HepG2 (cell line): ENCODE measurements at regions not wholly inside any gene's neighbourhood (a gene's known extent, or its start where the extent isn't known, plus 50 kb on each side); places are given as distances from the start of the nearest gene placed in this dataset.
A peak's percentile ranks its signal among the peaks of the same experiment; 100 is the strongest.

Experiments used
- ATAC-seq: fragments of 200-7000 bp; cut with Tn5 transposase; 3 replicates; pipeline ENCODE4 v1.9.1; 2020; ENCODE audit warnings: mild to moderate bottlenecking, moderate library complexity
- BruUV-seq: library from RNA; stranded (reverse); fragments of 400-500 nt; replicated peaks from 2 replicates; lab custom pipeline; 2021; lab: Mats Ljungman, UMichigan
- CTCF ChIA-PET: fragments of 300-600 bp; formaldehyde crosslinking; extraction: SDS; loops from one replicate; lab custom pipeline; 2021; ENCODE audit warnings: low total read pairs, inconsistent platforms, low intra/inter-chr PET ratio; lab: Yijun Ruan, JAX
- POLR2A ChIA-PET: fragments of 350-600 bp; sonication (Branson Sonifier 250); formaldehyde crosslinking; loops from one replicate; lab custom pipeline; 2020; ENCODE audit warnings: antibody characterized with exemption, inconsistent platforms; lab: Yijun Ruan, JAX
- DNase-seq: peaks from one replicate; pipeline ENCODE4 v3.0.0-alpha.2; 2015; ENCODE audit warnings: low spot score
- FAIRE-seq: peaks from 3 replicates; lab custom pipeline; 2011; peaks lifted over from hg19 to GRCh38; lab: Jason Lieb, UNC
- H2AFZ ChIP-seq: one replicate; pipeline ENCODE4 v1.6.1; 2011; ENCODE audit warnings: low read length, inconsistent platforms
- H3K27ac ChIP-seq: fragments of 300-600 bp; 3 replicates; pipeline ENCODE4 v1.8.0; 2011; ENCODE audit warnings: mixed run types, mild to moderate bottlenecking, mixed read lengths, low read length, inconsistent platforms; ENCODE audit not compliant: insufficient read depth; ENCODE audit errors: extremely low read length
- H3K27me3 ChIP-seq, 2 experiments: fragments of 200-600 bp in 1 of 2; 2 replicates in 1 of 2; 3 replicates in 1 of 2; pipeline versions ENCODE4 v1.6.0 to v1.8.0; 2011; ENCODE audit warnings: low read length in 2 of 2, mild to moderate bottlenecking in 2 of 2, moderate library complexity in 2 of 2, inconsistent platforms in 1 of 2; ENCODE audit not compliant: insufficient read depth in 2 of 2, control insufficient read depth in 1 of 2
- H3K36me3 ChIP-seq, 2 experiments: fragments of 200-600 bp in 1 of 2; replicated peaks in 1 of 2; 2 replicates in 1 of 2; 3 replicates in 1 of 2; pipeline versions ENCODE4 v1.5.1 to v1.8.0; 2011; ENCODE audit warnings: low read length in 2 of 2, inconsistent platforms in 1 of 2; ENCODE audit not compliant: insufficient read depth in 2 of 2, control insufficient read depth in 1 of 2
- H3K4me1 ChIP-seq: 2 replicates; pipeline ENCODE4 v1.5.1; 2012; ENCODE audit warnings: low read length, inconsistent platforms; ENCODE audit not compliant: insufficient read depth
- H3K4me2 ChIP-seq: 2 replicates; pipeline ENCODE4 v1.6.0; 2011; ENCODE audit warnings: low read depth, low read length, inconsistent platforms
- H3K4me3 ChIP-seq, 3 experiments: fragments of 200-600 bp in 1 of 3; sonication (generic), shearing (Covaris generic) in 1 of 3; replicated peaks in 1 of 3; 2 replicates each; pipeline ENCODE4 v1.5.1; 2011 to 2016; ENCODE audit warnings: low read length in 3 of 3, inconsistent platforms in 2 of 3, low read depth in 2 of 3, mild to moderate bottlenecking in 2 of 3, control low read depth in 1 of 3, mixed read lengths in 1 of 3; ENCODE audit not compliant: insufficient read depth in 1 of 3
- H3K79me2 ChIP-seq: one replicate; pipeline ENCODE4 v1.6.1; 2011; ENCODE audit warnings: low read length, inconsistent platforms; ENCODE audit not compliant: insufficient read depth
- H3K9ac ChIP-seq: 2 replicates; pipeline ENCODE4 v1.6.0; 2011; ENCODE audit warnings: mild to moderate bottlenecking, low read depth, low read length, inconsistent platforms; ENCODE audit not compliant: insufficient read depth
- H3K9me3 ChIP-seq: 2 replicates; pipeline ENCODE4 v1.5.1; 2012; ENCODE audit warnings: mild to moderate bottlenecking, low read length
- H4K20me1 ChIP-seq: 2 replicates; pipeline ENCODE4 v1.6.0; 2011; ENCODE audit warnings: inconsistent platforms, mild to moderate bottlenecking, low read length, moderate library complexity; ENCODE audit not compliant: insufficient read depth
- ARNT ChIP-seq: fragments of 450-650 bp; IDR thresholded peaks from 2 replicates; pipeline ENCODE4 v1.6.1; 2017
- FUBP1 ChIP-seq: sonication (generic); formaldehyde crosslinking; IDR thresholded peaks from 2 replicates; pipeline ENCODE4 v1.5.1; 2020; ENCODE audit warnings: missing genetic modification reagents, mild to moderate bottlenecking, borderline replicate concordance
- HDAC6 ChIP-seq: fragments of 200-600 bp; sonication (generic); IDR thresholded peaks from 2 replicates; pipeline ENCODE4 v1.7.0; 2017; ENCODE audit warnings: mild to moderate bottlenecking, antibody characterized with exemption, low read length, low read depth
- MAFF ChIP-seq: IDR thresholded peaks from 2 replicates; pipeline ENCODE4 v1.6.1; 2011; ENCODE audit warnings: low read depth, low read length, improper control_type of control experiment
- MAFK ChIP-seq, 2 experiments: IDR thresholded peaks in 1 of 2; conservative IDR thresholded peaks in 1 of 2; 2 replicates each; pipeline ENCODE4 v1.6.1; 2011; ENCODE audit warnings: improper control_type of control experiment in 2 of 2, low read length in 2 of 2
- PREB ChIP-seq: sonication (generic); formaldehyde crosslinking; IDR thresholded peaks from 2 replicates; pipeline ENCODE4 v1.4.0; 2020; ENCODE audit warnings: missing genetic modification reagents
- TAF1 ChIP-seq: sonication (generic); formaldehyde crosslinking; IDR thresholded peaks from 2 replicates; pipeline ENCODE4 v1.4.0; 2020; ENCODE audit warnings: missing genetic modification reagents
- TBP ChIP-seq: sonication (generic); formaldehyde crosslinking; IDR thresholded peaks from 2 replicates; pipeline ENCODE4 v1.5.0; 2020; ENCODE audit warnings: missing genetic modification reagents
- U2AF2 ChIP-seq: fragments of 200-400 bp; formaldehyde crosslinking; IDR thresholded peaks from 2 replicates; pipeline ENCODE4 v1.6.1; 2017; ENCODE audit warnings: low read depth, mild to moderate bottlenecking, low read length
- ZNF589 ChIP-seq: sonication (generic); formaldehyde crosslinking; conservative IDR thresholded peaks from 2 replicates; pipeline ENCODE4 v1.8.0; 2022; ENCODE audit warnings: mild to moderate bottlenecking, moderate library complexity, missing genetic modification reagents
- ZNF609 ChIP-seq: sonication (generic); formaldehyde crosslinking; IDR thresholded peaks from 2 replicates; pipeline ENCODE4 v1.4.0; 2020; ENCODE audit warnings: mild to moderate bottlenecking, missing genetic modification reagents, borderline replicate concordance
- WGBS: methylation state at CpG from one replicate; pipeline ENCODE4 v1.1.6; 2017; ENCODE audit warnings: low lambda C conversion rate; 5-methylcytosine and 5-hydroxymethylcytosine counted together
- in situ Hi-C: cut with HindIII; loops from 2 replicates; pipeline ENCODE4 v1.10.0; 2017; ENCODE audit warnings: low pct_unique_long_range_greater_than_20kb; ENCODE audit not compliant: extremely low pct_ligation_motif_present
- intact Hi-C: fragments of 100-400 bp; cut with micrococcal nuclease; formaldehyde crosslinking; loops from one replicate; pipeline ENCODE4 v1.10.0; 2022; ENCODE audit not compliant: unreplicated experiment

GRCh38 chr18:24993628-24994027, 358.3 kb downstream of the ZNF521 start (continued):
- TF ChIP-seq ARNT, result no peak
- no peak for TF ChIP-seq TAF1 (CRISPR knock-in tag)
- TF ChIP-seq FUBP1, result no peak

DNA sequence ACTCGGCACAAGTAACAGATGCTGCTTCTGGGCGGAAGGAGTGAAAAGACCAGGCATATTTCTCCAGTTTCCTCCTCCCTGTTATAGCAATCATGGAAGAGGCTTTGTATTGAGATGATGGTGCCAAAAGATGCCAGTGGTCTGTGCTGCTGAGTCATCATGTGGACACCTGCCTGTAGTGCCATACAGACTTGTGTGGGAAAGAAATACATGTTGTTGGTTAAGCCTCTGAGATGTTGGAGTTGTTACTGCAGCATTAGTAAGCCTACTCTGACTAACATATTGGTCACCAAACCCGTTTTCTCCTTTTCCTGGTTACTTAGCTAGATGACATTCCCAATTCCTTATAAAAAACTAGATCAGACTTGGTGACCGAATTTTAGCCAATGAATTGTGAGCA, 356.9 kb downstream of the ZNF521 start:
- H4K20me1 ChIP-seq, result no peaks in the 10 kb centered on the region
- WGBS, result 13% methylated on average over 4 of the region's 4 CpGs
- no peak overlapping the region for H3K27ac ChIP-seq

DNA sequence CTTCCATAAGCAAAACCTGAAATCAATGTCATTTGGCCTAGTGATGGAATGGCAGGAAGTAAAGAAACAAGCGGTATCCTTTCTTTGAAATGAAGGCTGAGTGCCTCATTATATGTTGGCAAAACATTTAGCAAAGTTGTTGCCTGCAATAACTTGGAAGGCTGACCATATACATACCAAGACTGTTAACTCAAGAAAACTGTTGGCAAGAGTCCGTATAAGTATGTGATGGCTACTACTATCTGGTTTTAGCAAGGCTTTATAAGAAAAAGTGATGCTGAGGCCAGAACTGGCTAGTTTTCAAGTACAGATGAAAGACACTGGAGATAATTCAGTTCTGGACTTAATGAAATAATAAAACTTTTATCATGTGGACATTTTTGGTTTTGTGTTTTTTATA, 356.2 kb downstream of the ZNF521 start:
- Histone ChIP-seq H3K79me2 (no peaks in the 10 kb centered on the region), H3K36me3 (no peaks in the 10 kb centered on the region), H4K20me1 (no peaks in the 10 kb centered on the region), H3K4me3 (no peak overlapping the region), H3K27ac (no peak overlapping the region), H3K4me1 (no peaks in the 10 kb centered on the region), H3K27me3 (no peaks in the 10 kb centered on the region; a peak in 1 of 5 replicates), H3K9me3 (peaks cover 16% of the 10 kb centered on the region), H3K9ac (no peak overlapping the region), H3K4me2 (no peak overlapping the region), H2AFZ (no peak overlapping the region)
- DNase-seq, result no peak
- FAIRE-seq, result no peak
- in situ Hi-C loops (loop anchor here (25.0 kb wide), 1 partner anchor 108 kb away; no protein-coding TSS in a partner anchor), intact Hi-C loops (no loop called here)
- ChIA-PET CTCF (no interaction called here), POLR2A (no interaction called here)
- ATAC-seq, result no peak
- WGBS, result 15% methylated on average over 2 of the region's 2 CpGs
- BruUV-seq, result no TSS peak
- TF ChIP-seq PREB (CRISPR knock-in tag) (no peak), TBP (no peak), ZNF589 (CRISPR knock-in tag) (no peak), U2AF2 (no peak), ZNF609 (CRISPR knock-in tag) (no peak)

More for the DNA sequence above, 356.9 kb downstream of the ZNF521 start:
- Histone ChIP-seq H3K9me3 (peaks cover 16% of the 10 kb centered on the region), H2AFZ (no peak overlapping the region), H3K4me1 (no peaks in the 10 kb centered on the region), H3K36me3 (no peaks in the 10 kb centered on the region), H3K27me3 (no peaks in the 10 kb centered on the region; a peak in 1 of 5 replicates), H3K4me3 (no peak overlapping the region), H3K9ac (no peak overlapping the region), H3K79me2 (no peaks in the 10 kb centered on the region), H3K4me2 (no peak overlapping the region)
- DNase-seq (no peak), FAIRE-seq (no peak), ATAC-seq (no peak)
- intact Hi-C loops (no loop called here), in situ Hi-C loops (loop anchor here (25.0 kb wide), 1 partner anchor 108 kb away; no protein-coding TSS in a partner anchor)
- CTCF ChIA-PET, result no interaction called here
- TF ChIP-seq MAFF (peak; percentile 42), HDAC6 (no peak), MAFK (conservative IDR thresholded peaks at IDR 0.05 in 1 of 2, IDR thresholded peaks at IDR 0.05 in 1 of 2; ENCODE audit: low read length in 2 of 2) (peak; percentile 21 to 44; a peak in 2 of 4 replicates)
- POLR2A ChIA-PET, result no interaction called here
- no TSS peak for BruUV-seq
